HepG2 (cell line): ENCODE measurements at regions not wholly inside any gene's neighbourhood (a gene's known extent, or its start where the extent isn't known, plus 50 kb on each side); places are given as distances from the start of the nearest gene placed in this dataset.
"Not testable (repeated sequence)": the region's sequence is repeated elsewhere in the genome, so short reads cannot be mapped to it uniquely, and the experiment has no call there.

Experiments used
- AFF4 ChIP-seq: sonication (generic); formaldehyde crosslinking; IDR thresholded peaks from 2 replicates; pipeline ENCODE4 v1.4.0; 2020; ENCODE audit warnings: missing genetic modification reagents
- ARID4A ChIP-seq: sonication (generic); formaldehyde crosslinking; IDR thresholded peaks from 2 replicates; pipeline ENCODE4 v1.5.0; 2020; ENCODE audit warnings: mild to moderate bottlenecking, missing genetic modification reagents, borderline replicate concordance
- EZH2 ChIP-seq: conservative IDR thresholded peaks from 2 replicates; pipeline ENCODE4 v1.6.1; 2012; ENCODE audit warnings: mild to moderate bottlenecking, low read depth, low read length, moderate library complexity
- FOSL2 ChIP-seq: sonication (generic); formaldehyde crosslinking; IDR thresholded peaks from 2 replicates; pipeline ENCODE4 v1.4.0; 2020; ENCODE audit warnings: missing genetic modification reagents
- HBP1 ChIP-seq: IDR thresholded peaks from 2 replicates; pipeline ENCODE4 v1.6.1; 2016; ENCODE audit warnings: low read depth, control low read depth
- HNRNPUL1 ChIP-seq: fragments of 200-400 bp; formaldehyde crosslinking; IDR thresholded peaks from 2 replicates; pipeline ENCODE4 v1.6.1; 2017; ENCODE audit warnings: low read depth, mild to moderate bottlenecking, low read length, moderate library complexity
- IKZF1 ChIP-seq: fragments of 450-650 bp; IDR thresholded peaks from 2 replicates; pipeline ENCODE4 v1.7.1; 2016
- NCOA5 ChIP-seq: sonication (generic); formaldehyde crosslinking; IDR thresholded peaks from 2 replicates; pipeline ENCODE4 v1.4.0; 2020; ENCODE audit warnings: missing genetic modification reagents
- POLR2A ChIP-seq, 2 experiments: IDR thresholded peaks; 2 replicates each; pipeline ENCODE4 v1.6.1; 2011; ENCODE audit warnings: low read depth in 2 of 2, low read length in 2 of 2, mild to moderate bottlenecking in 1 of 2, moderate library complexity in 1 of 2; ENCODE audit not compliant: insufficient read depth in 1 of 2
- SIN3B ChIP-seq: fragments of 150-350 bp; IDR thresholded peaks from 2 replicates; pipeline ENCODE4 v1.6.1; 2014; ENCODE audit warnings: low read length
- SNAPC5 ChIP-seq: sonication (generic); formaldehyde crosslinking; IDR thresholded peaks from 2 replicates; pipeline ENCODE4 v1.8.1; 2023; ENCODE audit warnings: mild to moderate bottlenecking, missing genetic modification reagents, borderline replicate concordance
- TAF15 ChIP-seq: fragments of 200-400 bp; formaldehyde crosslinking; IDR thresholded peaks from one replicate; pipeline ENCODE4 v1.6.1; 2018; ENCODE audit warnings: mild to moderate bottlenecking, low read depth, low read length; ENCODE audit not compliant: poor library complexity, severe bottlenecking
- ZNF253 ChIP-seq: sonication (generic); formaldehyde crosslinking; IDR thresholded peaks from 2 replicates; pipeline ENCODE4 v1.8.0; 2022; ENCODE audit warnings: mild to moderate bottlenecking, missing genetic modification reagents, borderline replicate concordance
- ZNF501 ChIP-seq: sonication (generic); formaldehyde crosslinking; IDR thresholded peaks from 2 replicates; pipeline ENCODE4 v1.5.1; 2020; ENCODE audit warnings: mild to moderate bottlenecking, moderate library complexity, missing genetic modification reagents

GRCh38 chr9:89859842-89860241, 255.0 kb downstream of the GADD45G start:
- not testable (repeated sequence) for TF ChIP-seq TAF15; SNAPC5 (CRISPR knock-in tag); EZH2; SIN3B; FOSL2; AFF4 (CRISPR knock-in tag); HBP1 (CRISPR knock-in tag); POLR2A (IDR thresholded peaks at IDR 0.05; ENCODE audit: insufficient read depth in 1 of 2, low read depth in 2 of 2, low read length in 2 of 2); IKZF1; NCOA5 (CRISPR knock-in tag); ARID4A (CRISPR knock-in tag); ZNF253 (CRISPR knock-in tag); ZNF501 (CRISPR knock-in tag); HNRNPUL1
